ENCODE measurements at regions not wholly inside any gene's neighbourhood (a gene's known extent, or its start where the extent isn't known, plus 50 kb on each side); places are given as distances from the start of the nearest gene placed in this dataset.

DNA sequence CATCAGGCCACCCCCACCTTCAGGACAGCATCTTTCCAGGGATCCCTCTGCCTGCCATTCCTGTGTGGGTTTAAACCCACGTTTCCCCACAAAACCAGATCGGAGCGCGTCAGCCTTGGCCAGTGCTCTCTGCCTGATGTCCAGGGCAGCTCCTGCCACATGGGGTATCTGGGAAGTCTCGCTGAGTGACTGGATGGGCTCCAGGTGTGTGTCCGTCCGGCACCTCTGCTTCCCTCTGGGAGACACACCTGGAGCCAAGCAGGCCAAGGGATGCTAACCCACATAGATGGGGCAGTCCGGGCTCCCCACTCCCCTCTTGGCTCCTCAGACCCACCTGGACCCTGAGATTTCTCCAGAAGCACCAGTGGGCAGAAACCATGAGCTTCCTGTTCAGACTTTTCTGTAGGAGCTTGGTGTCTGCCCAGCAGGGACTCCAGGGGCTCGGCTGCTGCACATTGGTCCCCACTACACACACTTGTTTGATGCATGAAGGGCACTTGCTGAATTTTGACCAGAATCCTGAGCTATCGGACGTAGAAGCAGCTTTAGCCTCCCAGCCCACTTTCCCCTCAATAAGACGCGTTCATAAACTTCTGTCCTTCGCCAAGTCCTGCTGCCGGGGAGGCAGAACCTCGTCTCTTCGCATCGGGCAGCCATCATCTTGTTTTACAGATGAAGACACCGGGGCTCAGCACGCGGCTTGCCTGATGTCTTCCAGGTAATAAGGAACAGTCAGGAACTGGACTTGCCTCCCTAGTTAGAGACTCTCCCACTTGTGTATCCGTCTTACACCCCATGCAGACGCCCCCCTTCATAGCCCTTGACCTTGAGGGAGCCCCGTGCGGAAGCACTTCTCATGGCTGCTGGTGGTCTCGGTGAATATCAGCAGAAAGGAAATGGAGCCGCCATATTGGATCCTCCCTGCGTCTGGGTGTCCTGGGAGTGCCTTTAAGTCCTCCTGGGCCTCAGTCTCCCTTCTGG is 91.6 kb upstream of the ZNF469 start:
- DNase-seq, result no peak

DNA sequence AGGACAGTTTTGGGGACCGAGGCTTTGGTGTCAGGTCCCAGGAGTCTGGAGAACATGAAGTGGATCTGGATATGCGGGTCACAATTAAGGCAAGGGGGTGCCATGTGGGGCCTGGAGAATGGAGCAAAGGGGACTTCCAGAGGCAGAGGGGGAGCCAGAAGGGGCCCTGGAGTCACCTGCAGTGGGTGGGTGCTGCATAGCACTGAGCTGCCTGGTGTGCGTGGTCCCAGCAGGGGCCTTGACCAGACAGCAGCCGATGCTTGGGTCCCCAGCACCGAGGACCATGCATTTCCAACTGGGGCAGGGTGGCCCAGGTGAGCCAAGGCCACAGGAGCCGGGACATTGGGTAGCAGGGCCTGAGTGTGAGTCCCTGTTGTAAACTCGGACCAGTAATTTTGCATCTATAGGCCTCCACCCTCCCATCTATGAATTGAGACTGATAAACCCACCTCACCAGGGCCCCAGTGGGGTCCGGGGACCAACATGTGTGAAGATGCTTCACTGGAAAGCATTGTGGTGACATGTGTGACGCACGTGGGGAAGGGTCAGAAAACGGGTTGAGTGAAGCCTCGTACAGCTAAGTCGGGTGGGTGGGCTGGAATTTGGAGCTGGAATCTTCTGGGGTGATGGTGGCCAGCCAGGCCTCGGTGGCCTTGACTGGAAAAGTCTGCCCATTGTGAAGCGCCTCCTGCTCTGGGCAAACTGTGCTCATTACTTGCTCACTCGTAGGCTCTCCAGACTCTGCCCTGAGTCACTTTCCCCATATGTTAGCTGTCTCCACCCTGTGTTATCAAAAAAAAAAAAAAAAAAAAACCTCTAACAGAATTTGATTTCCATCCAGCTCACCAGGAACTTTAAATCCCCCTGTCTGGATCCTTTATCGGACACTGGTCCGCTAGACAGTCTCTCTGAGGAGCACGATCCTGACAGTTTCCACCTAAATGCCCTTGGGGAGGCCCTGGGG is 90.5 kb upstream of the ZNF469 start:
- DNase-seq, result no peak

- DNase-seq, result no peak
Observed at GRCh38 chr16:88293097-88293496, 89.7 kb upstream of the ZNF469 start.

- no peak for DNase-seq
Observed at GRCh38 chr16:88295671-88296436, 86.9 kb upstream of the ZNF469 start.

DNA sequence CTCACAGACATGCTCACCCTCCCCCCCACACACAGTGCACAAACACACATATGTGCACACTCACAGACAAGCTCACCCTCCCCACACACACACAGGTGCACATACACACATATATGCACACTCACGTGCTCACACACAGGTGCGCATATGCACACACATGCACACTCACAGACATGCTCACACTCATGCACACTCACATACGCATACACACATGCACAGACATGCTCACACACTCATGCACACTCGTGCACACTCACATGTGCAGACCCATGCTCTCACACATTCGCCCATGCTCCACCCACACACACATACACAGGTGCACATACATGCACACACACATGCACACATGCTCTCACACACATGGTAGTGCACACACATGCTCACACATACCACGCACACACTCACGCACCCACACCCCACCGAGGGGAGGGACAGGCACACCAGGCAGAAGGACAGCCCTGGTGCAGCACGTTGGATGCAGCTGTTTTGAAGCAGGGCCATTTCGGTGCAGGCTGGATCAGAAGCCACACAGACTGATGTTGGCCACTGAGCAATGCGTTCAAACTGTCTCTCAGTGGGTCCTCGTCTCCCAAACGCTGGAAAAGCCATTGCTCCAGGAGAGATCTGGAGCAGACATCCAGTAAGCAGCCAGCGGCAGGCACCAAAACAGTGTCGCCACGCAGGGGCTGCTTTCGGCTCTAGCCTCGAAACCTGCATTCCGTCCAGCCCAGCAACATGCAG is 86.2 kb upstream of the ZNF469 start:
- no peak for DNase-seq

DNA sequence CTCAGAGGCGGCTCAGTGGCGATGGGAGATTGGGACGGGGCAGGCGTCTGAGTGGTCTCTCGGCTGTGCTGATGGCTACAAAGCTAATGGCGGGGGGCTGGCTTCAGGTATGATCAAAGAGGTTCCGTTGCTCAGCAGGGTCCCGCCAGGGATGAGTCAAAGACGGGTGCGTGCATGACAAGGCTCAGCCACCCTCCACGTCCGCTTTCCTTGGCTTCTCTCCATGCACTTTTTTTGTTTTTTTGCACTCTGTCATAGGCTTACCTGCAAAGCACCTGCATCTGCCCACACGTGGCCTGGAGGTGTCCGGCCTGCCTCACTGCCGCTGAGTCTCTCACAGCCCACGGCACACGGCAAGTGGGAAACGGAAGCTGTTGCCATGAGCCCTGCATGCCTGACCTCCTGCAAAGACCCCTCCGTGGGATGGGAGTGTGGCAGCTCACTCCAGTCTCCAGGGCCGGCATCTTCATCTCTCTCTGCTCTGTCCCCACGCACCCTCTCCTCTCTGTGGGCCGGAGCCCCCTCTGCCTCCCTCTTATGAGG is 85.5 kb upstream of the ZNF469 start:
- DNase-seq, result no peak

GRCh38 chr16:88298181-88298832 is 84.5 kb upstream of the ZNF469 start:
- DNase-seq, result no peak

- no peak for DNase-seq
Observed at GRCh38 chr16:88298833-88299745, 83.7 kb upstream of the ZNF469 start.

DNA sequence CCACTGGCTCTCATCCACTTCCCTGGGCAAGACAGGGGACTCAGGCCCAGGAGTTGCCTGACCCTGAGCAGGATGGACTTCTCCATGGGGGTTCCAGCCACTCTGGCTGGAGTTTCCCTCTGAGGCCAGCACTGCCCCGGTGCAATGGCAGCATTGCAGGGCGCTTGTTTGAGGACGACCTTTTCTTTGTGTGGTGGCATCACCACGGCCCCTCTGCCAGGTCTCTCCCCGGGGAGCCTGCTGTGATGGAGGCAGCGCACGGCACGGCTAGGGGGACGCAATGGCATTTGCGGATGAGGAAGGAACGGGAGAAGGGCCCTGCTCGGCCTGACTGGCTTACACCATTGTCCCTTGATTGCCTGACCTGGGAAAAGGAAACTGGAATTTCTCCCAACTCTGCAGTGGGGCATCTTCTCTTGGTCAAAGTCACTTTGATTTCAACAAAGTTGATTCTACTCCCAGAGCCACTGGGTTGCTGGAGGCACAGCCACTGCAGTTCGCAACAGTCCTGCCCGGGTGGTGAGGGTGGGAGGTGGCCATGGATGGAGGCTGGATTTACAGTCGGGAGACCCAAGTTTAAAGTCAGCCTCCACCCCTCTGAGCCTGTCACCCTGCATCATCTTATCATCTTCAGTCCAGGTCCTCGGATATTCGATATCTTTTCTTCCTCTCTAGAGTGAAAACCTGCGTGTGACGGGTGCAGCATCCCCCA is 82.9 kb upstream of the ZNF469 start:
- DNase-seq, result no peak

GRCh38 chr16:88300463-88300835 is 82.3 kb upstream of the ZNF469 start:
- no peak for DNase-seq

DNA sequence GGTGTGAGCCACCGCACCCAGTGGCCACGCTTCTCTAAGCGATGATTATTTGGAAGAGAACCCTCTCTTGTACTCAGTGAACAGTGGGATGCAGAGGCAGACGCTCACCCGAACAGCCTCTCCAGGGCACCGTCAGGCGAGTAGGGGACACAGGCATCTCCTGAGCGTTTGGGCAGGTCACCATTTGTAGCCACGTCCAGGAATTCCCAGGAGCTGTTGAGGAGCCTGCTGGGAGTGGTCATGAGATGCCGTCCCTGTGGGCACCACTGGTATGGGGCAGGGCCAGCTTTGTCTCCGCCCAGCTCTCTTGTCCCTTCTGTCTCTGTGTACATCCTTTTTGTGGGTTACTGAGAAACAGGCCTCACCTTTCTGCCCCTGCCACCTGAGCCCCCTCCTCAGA is 81.3 kb upstream of the ZNF469 start:
- no peak for DNase-seq

DNA sequence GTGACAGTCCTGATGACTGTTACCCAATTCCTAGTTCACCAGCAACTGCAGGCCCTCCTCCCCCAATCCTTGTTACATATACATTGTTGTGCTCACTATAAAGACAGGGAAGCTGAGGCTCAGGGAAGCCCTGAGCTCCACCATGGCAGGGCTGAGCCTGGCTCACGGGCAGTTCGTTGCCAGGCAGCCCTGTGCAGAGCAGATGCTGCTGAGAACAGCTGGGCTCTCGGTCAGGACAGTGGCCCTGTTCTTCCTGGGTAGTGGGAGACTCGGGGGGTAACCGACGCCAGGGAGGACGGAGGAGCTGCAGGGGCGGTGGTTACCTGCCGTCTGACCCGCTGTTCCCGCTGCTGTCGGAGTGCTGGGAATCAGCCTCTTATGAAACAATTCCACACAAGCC is 80.9 kb upstream of the ZNF469 start:
- no peak for DNase-seq

- DNase-seq, result no peak
Observed at GRCh38 chr16:88302666-88303065, 80.1 kb upstream of the ZNF469 start.

DNA sequence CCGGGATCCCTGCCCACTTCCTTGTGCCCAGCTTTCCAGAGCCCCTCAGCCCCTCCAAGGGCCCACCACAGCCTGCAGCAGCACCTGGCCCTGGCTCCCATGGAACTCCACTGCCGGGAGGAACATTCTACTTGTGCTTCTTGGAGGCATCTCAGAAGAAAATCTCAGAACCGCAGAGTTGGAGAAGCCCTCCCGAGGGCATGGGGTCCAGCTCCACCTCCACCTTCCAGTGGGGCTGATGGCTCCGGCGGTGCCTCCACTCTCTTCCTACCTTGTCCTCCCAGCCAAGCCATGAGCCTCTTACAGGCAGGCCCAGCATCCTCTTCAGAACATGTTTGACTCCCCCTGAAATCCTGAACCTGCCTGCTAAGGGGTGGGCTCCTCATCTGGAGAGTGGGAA is 79.4 kb upstream of the ZNF469 start:
- no peak for DNase-seq

- no peak for DNase-seq
Observed at GRCh38 chr16:88303890-88304819, 78.6 kb upstream of the ZNF469 start.

- no peak for DNase-seq
Observed at GRCh38 chr16:88305176-88305575, 77.6 kb upstream of the ZNF469 start.

DNA sequence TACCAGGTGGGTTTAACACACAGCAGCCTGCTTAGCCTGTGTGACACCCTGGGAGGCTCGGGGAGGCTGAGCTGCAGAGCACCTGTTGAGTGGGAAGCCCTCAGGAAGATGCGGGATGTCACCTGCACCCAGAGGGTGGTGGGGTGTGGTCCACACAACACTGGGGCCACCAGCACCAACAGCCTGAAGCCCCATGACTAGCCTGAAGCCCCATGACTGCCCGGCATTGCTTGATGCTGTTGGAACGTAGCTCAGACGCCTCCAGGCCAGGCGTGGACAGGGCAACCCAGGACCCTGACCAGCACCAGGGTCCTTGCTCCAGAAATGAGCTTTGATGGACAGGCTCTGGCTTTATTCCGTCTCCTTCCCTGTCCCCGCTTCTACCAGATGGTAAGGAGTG is 76.3 kb upstream of the ZNF469 start:
- no peak for DNase-seq

DNA sequence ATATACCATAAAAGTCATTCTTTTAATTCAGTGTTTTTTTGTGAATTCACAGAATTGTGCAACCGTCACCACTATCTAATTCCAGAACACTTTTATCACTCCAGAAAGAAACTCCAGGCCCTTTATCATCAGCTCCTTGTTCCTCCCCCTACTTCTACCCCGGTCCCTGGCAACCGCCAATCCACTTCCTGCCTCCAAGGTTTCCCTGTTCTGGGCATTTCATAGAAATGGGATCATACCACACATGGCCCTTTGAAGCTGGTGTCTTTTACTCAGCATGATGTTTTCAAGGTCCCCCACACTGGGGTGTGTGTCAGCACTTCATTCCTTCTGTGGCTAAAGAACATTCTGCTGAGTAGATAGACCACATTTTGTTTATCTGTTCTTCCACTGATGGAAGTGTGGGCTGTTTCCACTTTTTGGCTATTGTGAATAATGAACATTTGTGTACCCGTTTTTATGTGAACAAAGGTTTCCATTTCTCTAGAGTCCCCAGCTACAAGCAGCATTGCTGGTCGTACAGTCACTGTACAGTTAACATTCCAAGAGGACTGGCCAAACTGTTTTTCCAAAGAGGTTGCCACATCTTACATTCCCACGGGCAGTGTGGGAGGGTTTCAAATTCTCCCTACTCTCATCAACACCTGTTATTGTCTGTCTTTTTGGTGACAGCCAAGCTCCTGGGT is 75.8 kb upstream of the ZNF469 start:
- DNase-seq, result no peak
